NCI-H128 (cell line): ENCODE measurements at regions not wholly inside any gene's neighbourhood (a gene's known extent, or its start where the extent isn't known, plus 50 kb on each side); places are given as distances from the start of the nearest gene placed in this dataset.
"Not testable (repeated sequence)": the region's sequence is repeated elsewhere in the genome, so short reads cannot be mapped to it uniquely, and the experiment has no call there.

Experiments
- DNase-seq: peaks from one replicate; lab custom pipeline; 2025; ENCODE audit not compliant: unreplicated experiment; lab: John Stamatoyannopoulos, UW

DNA sequence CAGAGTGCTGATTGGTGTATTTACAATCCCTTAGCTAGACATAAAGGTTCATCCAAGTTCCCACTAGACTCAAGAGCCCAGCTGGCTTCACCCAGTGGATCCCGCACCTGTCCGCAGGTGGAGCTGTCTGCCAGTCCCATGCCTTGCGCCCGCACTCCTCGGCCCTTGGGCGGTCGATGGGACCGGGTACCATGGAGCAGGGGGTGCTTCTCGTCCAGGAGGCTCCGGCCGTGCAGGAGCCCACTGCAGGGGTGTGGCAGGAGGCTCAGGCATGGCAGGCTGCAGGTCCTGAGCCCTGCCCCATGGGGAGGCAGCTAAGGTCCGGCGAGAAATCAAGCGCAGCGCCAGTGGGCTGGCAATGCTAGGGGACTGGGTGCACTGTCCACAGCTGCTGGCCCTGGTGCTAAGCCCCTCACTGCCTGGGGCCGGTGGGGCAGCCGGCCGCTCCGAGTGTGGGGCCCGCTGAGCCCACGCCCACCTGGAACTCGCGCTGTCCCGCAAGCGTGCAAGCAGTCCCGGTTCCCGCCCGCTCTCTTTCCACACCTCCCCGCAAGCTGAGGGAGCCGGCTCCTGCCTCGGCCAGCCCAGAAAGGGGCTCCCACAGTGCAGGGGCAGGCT lies 1206.3 kb downstream of the OTOL1 start:
- no peak for DNase-seq

DNA sequence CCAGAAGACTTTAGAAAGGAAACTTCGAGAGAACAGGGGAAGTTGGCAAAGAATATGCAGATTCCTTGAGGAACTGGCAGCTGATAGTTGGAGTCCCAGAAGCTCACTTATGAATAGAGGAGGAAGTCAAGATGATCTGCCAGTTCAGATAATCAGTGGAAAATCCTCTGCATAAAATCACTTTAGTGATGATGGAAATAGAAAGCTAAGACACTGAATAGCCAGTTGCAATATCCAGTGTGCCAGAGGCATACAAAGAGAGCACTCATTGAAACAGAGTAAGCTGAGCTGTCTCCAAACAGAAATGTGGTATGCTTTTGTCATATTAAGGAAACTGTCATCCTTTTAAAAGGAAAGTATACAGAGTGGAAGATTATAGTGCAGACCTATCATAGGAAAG lies 1207.6 kb downstream of the OTOL1 start:
- no peak for DNase-seq

DNA sequence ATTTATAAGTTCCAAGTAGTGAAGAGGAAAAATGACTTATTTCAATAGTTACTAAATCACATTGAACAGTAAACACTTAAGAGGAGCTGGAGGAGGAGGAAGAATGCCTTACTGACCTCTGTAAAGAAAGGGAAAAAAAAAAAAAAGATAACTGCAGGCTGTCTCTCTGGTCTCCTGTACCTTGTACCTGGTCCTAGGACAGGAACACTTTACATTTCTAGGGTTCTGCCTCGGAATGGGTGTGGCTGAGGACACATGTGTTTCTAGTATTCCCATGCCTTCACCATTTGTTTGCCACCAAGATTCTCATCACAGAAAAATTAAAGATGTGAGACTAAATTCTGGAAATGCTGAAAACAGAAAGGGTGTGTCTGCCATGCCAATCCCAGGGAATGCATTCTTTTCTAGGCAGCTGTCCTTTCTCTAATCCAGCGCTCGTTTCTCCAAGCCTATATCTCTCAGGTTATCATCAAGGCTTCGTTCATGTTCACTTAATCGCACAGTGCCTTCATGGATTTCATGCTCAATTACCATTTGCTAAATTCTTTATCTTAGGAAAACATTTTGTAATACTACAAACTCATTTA lies 1208.3 kb downstream of the OTOL1 start:
- no peak for DNase-seq

DNA sequence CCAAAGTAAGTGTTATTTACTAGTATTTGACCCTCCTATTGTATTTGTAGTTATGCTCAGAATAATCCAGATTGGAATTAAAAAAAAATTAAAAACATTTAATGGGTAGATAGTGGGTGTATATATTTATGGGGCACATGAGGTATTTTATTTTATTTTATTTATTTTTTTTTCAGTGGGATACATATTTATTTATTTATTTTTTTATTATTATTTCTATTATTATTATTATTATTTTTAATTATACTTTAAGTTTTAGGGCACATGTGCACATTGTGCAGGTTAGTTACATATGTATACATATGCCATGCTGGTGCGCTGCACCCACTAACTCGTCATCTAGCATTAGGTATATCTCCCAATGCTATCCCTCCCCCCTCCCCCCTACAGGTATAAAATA lies 1211.8 kb downstream of the OTOL1 start:
- DNase-seq = not testable (repeated sequence)

GRCh38 chr3:162708942-162709706 lies 1212.5 kb downstream of the OTOL1 start:
- not testable (repeated sequence) for DNase-seq

DNA sequence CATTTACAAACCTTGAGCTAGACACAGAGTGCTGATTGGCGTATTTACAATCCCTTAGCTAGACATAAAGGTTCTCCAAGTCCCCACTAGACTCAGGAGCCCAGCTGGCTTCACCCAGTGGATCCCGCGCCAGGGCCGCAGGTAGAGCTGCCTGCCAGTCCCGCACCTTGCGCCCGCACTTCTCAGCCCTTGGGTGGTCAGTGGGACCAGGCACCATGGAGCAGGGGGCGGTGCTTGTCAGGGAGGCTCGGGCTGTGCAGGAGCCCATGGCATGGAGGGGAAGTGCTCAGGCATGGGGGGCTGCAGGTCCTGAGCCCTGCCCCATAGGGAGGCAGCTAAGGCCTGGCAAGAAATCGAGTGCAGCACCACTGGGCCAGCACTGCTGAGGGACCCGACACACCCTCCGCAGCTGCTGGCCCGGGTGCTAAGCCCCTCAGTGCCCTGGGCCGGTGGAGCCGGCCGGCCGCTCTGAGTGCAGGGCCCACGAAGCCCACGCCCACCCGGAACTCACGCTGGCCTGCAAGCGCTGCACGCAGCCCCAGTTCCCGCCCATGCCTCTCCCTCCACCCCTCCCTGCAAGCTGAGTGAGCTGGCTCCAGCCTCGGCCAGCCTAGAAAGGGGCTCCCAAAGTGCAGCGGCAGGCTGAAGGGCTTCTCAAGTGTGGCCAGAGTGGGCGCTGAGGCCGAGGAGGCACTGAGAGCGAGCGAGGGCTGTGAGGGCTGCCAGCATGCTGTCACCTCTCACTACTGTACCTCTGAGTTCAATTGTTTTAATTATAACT lies 1213.9 kb downstream of the OTOL1 start:
- no peak for DNase-seq

GRCh38 chr3:162717074-162717473 lies 1220.5 kb downstream of the OTOL1 start:
- not testable (repeated sequence) for DNase-seq

DNA sequence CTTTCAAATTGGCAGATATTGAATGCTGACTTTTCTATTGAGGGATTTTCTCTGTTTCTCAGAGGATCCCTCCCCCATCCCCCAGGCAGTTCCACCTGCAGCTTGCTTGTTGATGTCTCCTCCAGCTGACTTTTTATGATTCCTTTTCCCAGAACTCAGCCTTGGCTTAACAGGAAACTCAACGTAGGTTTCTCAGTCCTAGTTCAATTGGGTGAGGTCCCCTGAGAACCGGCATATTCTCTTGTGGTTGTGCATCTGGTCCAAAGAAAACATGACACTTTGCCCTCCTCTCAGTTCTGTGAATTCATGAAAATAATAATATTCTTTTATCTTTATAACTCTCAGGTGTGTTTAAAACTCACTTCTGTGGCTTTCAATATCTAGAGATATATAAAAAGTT lies 1222.1 kb downstream of the OTOL1 start:
- DNase-seq = no peak

GRCh38 chr3:162719684-162720341 lies 1223.2 kb downstream of the OTOL1 start:
- no peak for DNase-seq

GRCh38 chr3:162721736-162722135 lies 1225.1 kb downstream of the OTOL1 start:
- DNase-seq = no peak

GRCh38 chr3:162722337-162722736 lies 1225.7 kb downstream of the OTOL1 start:
- DNase-seq = no peak

- not testable (repeated sequence) for DNase-seq
These were observed 1226.2 kb downstream of the OTOL1 start for GRCh38 chr3:162722796-162723195.

DNA sequence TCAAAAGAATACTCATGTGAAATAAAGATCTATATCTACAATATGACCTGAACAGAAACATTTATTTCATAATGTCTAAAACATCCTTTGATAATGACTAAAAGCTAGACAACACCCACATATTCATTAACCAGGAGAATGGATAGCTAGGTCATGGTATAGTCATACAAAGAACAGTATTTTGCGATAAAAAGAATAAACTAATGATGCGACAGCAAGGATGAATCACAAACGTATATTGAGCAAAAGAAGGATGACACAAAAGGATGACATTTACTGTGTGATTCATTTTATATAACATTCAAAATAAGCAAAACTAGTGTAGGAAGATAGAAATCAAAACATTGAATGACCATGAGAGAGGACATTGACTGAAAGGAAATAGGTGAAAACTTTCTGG lies 1233.1 kb downstream of the OTOL1 start:
- no peak for DNase-seq

DNA sequence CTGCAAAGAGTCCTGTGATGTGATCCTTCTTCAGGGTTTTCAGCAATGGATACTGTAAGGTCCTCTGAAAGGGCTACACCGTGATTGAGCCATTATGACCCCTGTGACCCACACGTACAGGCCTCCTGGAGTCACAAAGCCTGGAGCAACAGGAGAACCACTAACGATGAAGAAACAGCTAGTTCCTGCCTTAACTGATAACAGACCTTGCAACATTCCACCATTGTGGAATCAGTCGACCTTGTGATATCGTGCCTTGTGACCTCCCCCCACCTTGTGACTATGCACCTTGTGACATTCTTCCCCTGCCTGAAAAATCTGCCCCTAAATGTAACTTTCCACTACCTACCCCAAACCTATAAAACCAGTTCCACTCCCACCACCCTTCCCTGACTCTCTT lies 1235.4 kb downstream of the OTOL1 start:
- DNase-seq = not testable (repeated sequence)

DNA sequence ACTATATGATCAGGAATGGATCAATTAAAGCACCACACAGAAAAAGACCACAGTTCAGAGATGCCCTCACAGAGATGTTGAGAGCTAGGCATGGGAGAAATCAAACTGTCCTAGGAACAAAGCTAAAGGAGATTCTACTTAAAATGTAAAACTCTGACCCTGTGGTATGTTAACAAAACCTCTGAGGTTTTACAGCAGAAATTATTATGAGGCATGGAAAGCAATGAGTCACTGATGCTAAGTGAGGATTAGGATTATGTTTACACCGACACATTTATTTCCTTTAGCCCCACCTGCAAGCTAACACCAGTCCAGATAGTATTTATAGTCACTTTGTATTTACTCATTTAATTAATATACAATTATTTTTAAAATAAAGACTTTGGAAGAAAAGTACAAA lies 1242.2 kb downstream of the OTOL1 start:
- DNase-seq = no peak

GRCh38 chr3:162740941-162741596 lies 1244.5 kb downstream of the OTOL1 start:
- no peak for DNase-seq

- DNase-seq = no peak
These were observed 1245.6 kb downstream of the OTOL1 start for GRCh38 chr3:162742159-162742717.

- DNase-seq = no peak
These were observed 1246.5 kb downstream of the OTOL1 start for GRCh38 chr3:162743091-162743490.

- DNase-seq = no peak
These were observed 1264.2 kb downstream of the OTOL1 start for GRCh38 chr3:162760789-162761188.
